ENCODE measurements at regions not wholly inside any gene's neighbourhood (a gene's known extent, or its start where the extent isn't known, plus 50 kb on each side); places are given as distances from the start of the nearest gene placed in this dataset.

DNA sequence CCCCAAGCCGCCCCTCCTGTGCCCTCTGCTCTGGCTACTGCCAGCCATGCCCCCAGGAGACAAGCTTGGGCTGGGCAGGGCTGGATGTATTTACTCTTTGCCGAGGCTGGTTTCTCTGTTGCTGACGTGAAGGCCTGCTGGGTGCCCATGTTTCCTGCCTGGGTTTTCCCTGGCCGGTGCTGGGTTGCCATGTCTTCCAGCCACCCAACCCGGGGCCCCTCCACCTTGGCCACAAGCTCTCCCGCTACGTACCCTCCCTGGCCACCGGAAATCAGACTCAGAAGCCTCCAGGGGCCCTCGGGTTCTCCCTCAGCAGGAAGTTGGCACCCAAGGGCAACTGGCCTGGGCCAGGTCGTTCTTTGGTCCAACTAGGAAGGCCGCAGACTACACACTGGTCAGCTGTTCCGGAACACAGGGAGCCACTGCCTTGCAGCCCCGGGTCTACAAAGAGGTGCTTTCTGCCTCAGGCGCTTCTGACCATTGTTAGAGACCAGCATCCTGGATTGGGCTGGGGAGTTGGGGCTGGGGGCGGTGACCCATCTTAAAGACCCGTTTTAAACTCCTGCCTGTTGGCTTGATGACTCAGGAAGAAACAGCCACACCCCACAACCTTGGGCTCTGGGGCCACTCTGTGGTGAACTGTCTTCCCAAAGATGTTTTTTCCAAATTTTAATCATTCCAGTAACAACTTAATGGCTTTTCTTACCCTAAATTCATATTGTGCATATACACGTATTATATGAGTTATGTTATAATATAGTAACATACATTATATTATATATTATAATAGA lies 71.2 kb upstream of the RUNX3 start:
- DNase-seq: no peak

GRCh38 chr1:24999906-25000305 lies 69.8 kb upstream of the RUNX3 start:
- DNase-seq: no peak

- DNase-seq: no peak
These were observed 69.3 kb upstream of the RUNX3 start for GRCh38 chr1:24999426-24999825.

DNA sequence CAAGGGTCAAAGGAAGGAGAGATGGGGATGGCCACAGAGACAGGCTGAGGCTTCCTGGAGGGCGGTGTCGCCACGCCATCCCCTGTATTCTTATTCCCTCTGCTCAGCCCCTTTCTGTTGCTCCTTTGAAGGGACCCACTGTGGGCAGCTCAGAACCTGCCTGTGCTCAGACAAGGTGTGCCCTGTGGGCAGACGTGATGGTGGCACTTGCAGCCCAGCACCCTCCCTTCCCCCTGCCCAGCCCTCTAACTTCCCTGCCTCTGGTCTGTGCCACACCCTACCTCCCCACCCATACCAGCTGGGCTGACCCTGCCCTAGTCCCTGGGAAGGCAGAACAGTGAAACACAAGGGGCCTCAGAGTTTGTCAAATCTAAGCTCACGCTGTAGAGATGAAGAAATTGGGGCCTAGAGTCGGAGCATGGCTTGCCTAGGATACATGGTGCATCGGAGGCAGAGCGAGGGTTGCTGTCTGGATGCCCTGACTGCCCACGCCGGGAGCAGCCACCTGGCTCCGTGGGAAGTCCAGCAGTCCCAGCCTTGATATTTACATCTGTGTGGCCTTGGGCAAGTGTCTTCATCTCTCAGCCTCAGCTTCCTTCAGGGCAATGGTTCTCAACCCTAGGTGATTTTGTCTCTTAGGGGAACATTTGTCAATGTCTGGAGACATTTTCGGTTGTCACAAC lies 68.6 kb upstream of the RUNX3 start:
- no peak for DNase-seq

GRCh38 chr1:24996983-24997893 lies 67.2 kb upstream of the RUNX3 start:
- no peak for DNase-seq

GRCh38 chr1:24996456-24996855 lies 66.4 kb upstream of the RUNX3 start:
- no peak for DNase-seq

DNA sequence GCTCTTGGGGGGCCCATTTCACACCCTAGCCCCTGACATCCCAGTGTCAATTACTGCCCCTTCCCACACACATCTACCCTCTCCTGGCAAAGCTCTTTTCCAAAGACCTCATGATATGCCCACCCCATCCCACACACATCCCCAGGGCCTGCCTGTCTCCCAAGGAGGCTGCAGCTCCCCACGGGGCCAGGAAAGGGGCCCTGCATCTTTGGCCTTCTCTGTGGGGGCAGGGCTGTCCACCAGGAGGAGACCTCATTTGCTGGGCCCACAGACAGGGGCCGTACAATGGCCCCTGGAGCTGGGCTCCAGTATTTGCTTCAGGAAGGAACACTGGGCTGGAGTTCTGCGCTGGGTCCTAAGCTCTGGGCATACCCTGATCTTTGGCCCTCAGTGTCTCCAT lies 65.6 kb upstream of the RUNX3 start:
- no peak for DNase-seq

DNA sequence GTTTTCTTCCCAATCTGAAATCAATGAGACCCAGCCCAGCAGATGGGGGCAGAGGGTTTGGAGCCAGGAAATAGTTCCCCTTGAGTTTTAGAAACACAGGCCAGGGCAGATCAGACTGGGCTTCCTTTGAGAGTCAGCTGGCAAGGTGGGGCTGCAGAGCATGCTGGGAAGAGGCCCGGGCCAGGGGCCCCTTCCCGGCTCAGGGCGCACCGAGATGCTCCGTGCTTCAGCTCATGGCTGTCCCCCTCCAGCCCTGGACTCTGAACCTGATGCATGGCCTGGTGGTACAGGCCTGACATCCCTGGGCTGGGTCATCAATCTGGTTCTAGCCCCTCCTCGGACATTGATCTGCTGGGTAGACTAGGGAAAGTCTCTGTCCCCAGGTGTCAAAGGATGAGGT lies 65.1 kb upstream of the RUNX3 start:
- no peak for DNase-seq

DNA sequence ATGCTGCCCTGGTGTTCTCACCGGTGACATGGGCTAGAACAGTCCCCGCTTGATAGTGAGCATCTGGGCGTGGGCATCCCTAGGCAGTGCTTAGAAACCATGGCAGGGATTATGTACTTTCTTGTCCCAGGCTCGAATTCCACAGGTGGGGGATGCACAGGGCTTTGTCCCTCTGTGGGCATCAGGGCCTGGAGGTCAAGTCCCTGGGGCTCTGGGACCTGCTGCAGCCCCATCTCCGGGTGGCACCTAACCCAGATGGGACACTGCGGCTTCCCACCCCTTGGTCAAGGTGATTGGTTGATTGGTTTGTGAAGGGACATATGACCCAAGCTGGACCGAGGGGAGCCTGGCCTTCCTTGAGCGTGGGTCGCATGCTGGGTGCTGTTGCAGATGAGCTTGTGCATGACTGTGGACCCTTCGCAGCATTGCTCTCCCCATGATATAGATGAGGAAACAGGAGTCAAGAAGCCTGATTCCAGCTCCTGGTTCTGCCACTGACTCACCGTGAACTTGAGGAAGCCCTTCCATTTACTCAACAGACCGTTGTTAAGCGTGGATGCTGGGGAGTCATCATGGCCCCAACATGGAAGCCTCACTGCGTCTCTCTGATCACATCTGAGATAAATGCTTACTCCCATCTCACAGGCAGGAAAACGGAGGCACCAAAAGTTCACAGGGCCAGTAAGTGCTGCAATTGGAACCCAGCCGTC lies 64.0 kb upstream of the RUNX3 start:
- DNase-seq: no peak

- no peak for DNase-seq
These were observed 62.7 kb upstream of the RUNX3 start for GRCh38 chr1:24992761-24993211.

DNA sequence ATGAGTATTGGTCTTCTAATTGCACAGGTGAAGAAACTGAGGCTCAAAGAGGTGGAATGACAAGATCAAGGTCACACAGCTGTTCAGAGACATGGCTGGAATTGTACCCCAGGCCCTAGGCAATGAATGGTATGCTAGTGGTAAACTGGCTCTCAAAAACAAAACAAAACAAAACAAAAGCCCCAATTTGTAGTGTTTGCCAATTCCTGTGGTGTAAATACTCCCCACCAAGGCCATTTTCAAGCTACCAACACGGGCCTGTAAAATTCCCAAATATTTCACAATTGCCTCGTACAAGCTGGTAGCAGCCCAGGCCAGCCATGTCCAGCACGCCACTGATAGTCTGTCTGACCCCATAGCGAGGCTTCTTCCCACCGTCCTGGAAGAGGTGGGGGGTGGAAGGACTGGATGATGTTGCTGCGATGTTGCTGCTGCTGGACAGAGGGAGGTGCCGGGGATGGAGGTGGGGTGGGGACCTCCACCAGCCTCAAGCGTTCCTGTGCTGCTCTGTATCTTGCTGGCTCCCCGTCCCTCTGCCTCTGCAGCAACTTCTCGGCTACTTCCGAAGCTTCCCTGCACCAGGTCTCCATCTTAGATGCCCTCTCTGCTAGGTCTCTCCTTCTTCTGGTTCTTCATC lies 62.2 kb upstream of the RUNX3 start:
- no peak for DNase-seq

- DNase-seq: no peak
These were observed 61.6 kb upstream of the RUNX3 start for GRCh38 chr1:24991697-24992096.

DNA sequence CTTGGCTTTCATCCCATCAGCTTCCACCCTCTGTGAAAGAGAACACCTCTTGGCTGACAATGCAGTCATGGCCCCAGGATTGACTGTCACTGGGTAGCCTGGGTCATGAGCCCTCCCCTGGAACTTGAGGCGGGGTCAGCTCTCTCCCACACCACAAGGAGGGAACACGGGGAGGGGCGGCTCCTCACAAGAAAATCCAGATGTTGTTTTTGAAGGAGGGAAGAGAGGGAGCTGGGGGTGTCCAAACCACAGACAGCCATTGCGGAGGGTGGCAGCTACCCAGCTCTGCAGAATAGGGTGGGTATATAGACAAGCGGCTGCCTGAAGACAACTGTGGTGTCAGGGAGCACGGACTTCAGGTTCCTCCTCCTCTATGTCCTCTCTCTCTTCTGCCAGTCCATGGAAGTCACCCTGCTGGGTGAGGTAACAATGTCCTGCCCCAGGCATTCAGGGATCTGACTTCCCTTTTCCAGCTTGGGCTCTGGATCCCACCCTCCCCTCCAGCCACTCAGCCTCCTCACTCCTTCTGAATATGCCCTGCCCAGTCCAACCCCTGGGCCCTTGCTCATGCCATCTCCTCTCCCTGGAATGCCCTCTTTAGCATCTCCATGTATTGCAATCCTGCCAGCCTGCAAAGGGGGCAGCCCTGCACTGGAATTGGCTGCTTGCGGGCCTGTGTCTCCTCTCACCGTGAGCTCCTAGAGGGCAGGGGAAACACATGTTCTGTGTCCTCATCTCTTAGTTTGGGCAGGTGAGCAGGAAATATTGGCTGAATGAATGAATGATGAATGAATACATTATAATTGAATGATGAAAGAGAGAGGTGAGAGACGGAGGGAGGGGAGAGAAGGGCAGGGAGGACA lies 60.9 kb upstream of the RUNX3 start:
- no peak for DNase-seq

- DNase-seq: no peak
These were observed 60.1 kb upstream of the RUNX3 start for GRCh38 chr1:24990136-24990535.

- no peak for DNase-seq
These were observed 59.0 kb upstream of the RUNX3 start for GRCh38 chr1:24989082-24989481.

- no peak for DNase-seq
These were observed 58.5 kb upstream of the RUNX3 start for GRCh38 chr1:24988558-24988912.

DNA sequence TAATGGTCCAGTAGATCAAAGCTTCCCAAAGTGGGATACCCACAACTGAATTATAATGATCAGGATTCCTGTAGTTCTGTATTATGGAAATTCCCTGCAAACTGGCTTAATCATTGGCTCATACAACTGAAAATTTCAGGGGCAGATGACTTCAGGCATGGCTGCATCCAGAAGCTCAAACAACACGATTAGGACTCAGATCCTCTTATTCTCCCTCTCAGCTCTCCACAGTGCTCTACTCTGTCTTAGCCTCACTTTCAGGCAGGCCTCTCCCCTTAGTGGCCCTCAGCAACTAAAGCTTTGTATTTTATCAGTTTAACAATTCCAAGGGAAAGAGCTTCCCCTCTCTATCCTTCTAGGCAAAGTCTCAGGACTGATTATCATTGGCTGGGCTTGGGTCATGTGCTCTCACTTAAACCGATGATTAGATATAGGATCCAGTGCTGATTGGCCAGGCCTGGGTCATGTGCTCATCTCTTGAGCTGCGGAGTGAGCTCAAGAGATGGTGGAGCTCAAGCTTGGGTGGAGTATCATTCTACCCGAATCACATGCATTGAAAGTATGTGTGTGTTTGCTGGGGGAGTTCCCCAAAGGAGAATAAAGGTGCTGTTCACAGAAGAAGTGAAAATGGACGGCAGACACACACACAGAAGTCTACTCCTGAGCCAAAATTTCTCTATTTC lies 57.9 kb upstream of the RUNX3 start:
- DNase-seq: no peak

DNA sequence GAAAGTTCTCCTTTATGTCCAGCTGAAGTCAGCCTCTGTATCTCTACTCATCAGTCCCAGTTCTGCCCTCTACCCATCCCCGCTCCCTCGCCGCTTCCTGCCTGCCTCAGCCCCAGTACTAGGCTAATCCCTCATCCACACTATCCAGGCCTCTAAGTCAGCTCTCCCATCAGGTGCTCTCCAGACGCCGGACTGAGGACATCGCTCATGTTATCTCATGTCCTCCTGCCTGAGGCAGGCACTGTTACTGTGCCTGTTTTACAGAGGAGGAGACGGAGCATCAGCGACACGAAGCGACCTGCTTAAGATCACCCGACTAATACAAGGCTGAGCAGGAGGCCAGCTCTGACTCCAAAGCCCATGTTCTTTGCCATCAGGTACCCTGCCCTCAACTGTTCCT lies 57.3 kb upstream of the RUNX3 start:
- DNase-seq: no peak

GRCh38 chr1:24986372-24986965 lies 56.4 kb upstream of the RUNX3 start:
- peak; percentile 86 for DNase-seq

DNA sequence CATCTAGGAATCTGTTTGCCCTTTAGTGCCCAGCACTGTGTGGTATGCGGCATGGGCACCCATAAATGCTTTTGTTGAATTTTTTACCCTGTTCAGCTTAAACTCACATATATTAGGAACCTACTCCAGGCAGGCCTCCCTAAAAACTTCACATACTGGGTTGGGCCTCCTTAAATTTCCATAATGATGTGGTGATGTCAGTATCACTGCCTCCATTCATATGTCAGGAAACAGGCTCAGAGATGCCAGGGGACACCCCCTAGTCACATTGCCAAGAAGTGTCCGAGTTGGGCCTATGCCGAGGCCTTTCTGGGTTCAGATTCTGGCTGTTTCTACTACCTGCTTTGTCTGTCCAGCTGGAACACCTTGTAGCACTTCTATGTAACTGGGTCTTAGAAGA lies 55.7 kb upstream of the RUNX3 start:
- no peak for DNase-seq
